Thyroid gland (tissue), 4 donors: ENCODE measurements at regions not wholly inside any gene's neighbourhood (a gene's known extent, or its start where the extent isn't known, plus 50 kb on each side); places are given as distances from the start of the nearest gene placed in this dataset.

Experiments used
- DNase-seq, 2 donors: peaks; one replicate each; pipeline ENCODE4 v3.0.0-alpha.2; 2019
- H3K27ac ChIP-seq, 3 donors: fragments of 200-600 bp; sonication (generic); 1 replicate in 2 of 3; 2 replicates in 1 of 3; pipeline ENCODE4 v1.5.1; 2016 to 2019; ENCODE audit warnings: mild to moderate bottlenecking in 1 of 3, moderate library complexity in 1 of 3
- H3K27me3 ChIP-seq: fragments of 200-600 bp; sonication (generic); one replicate; pipeline ENCODE4 v1.5.1; 2019
- H3K36me3 ChIP-seq, 2 donors: fragments of 200-600 bp; sonication (generic); one replicate each; pipeline ENCODE4 v1.5.1; 2016 to 2019
- H3K4me1 ChIP-seq, 2 donors: fragments of 200-600 bp; sonication (generic); one replicate each; pipeline ENCODE4 v1.5.1; 2017 to 2019
- H3K4me3 ChIP-seq, 3 donors: fragments of 200-600 bp; sonication (generic); replicated peaks in 1 of 3; 1 replicate in 2 of 3; 2 replicates in 1 of 3; pipeline ENCODE4 v1.5.1; 2016; ENCODE audit warnings: mild to moderate bottlenecking in 1 of 3
- H3K9me3 ChIP-seq: fragments of 200-600 bp; sonication (generic); one replicate; pipeline ENCODE4 v1.5.1; 2017
- POLR2A ChIP-seq, 2 donors: fragments of 450-650 bp; IDR thresholded peaks; one replicate each; pipeline ENCODE4 v1.6.1; 2017; ENCODE audit warnings: antibody characterized with exemption in 2 of 2, mild to moderate bottlenecking in 2 of 2, moderate library complexity in 1 of 2
- WGBS, 2 donors: methylation state at CpG; one replicate each; pipeline ENCODE4 v1.1.5; 2017; 5-methylcytosine and 5-hydroxymethylcytosine counted together
- intact Hi-C: fragments of 100-400 bp; cut with DNase I; formaldehyde crosslinking; loops from one replicate; pipeline ENCODE4 v1.15.1; 2023
- TF ChIP-seq, protein P1 (sequence below), 6 experiments: fragments of 200-600 bp in 3 of 6; fragments of 450-650 bp in 3 of 6; sonication (generic) in 3 of 6; IDR thresholded peaks; one replicate each; pipeline ENCODE4 v1.5.1; 2016 to 2019; ENCODE audit warnings: antibody characterized with exemption in 6 of 6, mild to moderate bottlenecking in 2 of 6, inconsistent platforms in 1 of 6, moderate library complexity in 1 of 6

DNA sequence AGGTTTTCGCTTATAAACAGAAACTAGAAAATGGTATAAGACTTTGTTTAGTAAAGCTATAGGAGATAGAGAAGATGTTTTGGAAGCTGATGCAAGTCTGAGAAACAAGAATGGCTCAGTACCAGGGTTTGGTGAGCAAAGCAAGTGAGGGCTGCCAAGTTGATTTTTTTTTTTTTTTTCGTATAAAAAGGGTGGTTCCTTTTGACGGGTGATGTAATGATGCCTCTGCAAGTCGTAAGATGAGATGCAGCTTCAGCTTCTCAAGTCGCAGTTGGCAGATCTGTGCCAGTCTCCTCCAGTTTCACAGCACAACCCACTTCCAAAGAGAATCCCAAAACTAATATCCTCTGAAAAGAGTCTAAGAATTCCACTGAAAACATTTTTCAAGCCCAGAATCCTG, 252.8 kb upstream of the CDH4 start:
- H3K27me3 ChIP-seq = no peaks in the 10 kb centered on the region

DNA sequence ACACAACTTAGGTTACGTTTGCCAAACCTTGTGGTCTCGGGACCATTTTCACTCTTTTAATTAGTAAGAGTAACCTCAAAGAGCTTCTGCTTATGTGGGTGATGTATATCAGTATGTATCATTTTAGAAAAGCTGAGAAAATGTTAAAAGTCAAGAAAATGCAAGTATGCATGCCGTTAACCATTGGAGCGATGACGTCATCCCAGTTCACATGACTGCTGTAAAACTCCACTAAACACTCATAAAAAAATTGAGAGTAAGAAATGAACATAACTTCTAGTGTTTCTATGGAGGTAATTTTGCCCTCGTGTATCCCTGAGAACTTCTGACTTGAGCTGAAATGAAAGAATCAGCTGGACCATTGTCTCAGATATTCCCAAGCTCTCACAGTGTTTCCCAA, 250.0 kb upstream of the CDH4 start:
- Histone ChIP-seq H3K4me3 (no peak overlapping the region), H3K9me3 (no peaks in the 10 kb centered on the region), H3K27me3 (no peaks in the 10 kb centered on the region), H3K36me3 (no peaks in the 10 kb centered on the region), H3K27ac (no peak overlapping the region), H3K4me1 (no peaks in the 10 kb centered on the region)
- WGBS, 2 donors = 80 to 88% methylated on average over 6 of the region's 6 CpGs
- intact Hi-C loops = no loop called here
- TF ChIP-seq POLR2A (IDR thresholded peaks at IDR 0.05) = no peak
- TF ChIP-seq, protein P1, sequence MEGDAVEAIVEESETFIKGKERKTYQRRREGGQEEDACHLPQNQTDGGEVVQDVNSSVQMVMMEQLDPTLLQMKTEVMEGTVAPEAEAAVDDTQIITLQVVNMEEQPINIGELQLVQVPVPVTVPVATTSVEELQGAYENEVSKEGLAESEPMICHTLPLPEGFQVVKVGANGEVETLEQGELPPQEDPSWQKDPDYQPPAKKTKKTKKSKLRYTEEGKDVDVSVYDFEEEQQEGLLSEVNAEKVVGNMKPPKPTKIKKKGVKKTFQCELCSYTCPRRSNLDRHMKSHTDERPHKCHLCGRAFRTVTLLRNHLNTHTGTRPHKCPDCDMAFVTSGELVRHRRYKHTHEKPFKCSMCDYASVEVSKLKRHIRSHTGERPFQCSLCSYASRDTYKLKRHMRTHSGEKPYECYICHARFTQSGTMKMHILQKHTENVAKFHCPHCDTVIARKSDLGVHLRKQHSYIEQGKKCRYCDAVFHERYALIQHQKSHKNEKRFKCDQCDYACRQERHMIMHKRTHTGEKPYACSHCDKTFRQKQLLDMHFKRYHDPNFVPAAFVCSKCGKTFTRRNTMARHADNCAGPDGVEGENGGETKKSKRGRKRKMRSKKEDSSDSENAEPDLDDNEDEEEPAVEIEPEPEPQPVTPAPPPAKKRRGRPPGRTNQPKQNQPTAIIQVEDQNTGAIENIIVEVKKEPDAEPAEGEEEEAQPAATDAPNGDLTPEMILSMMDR (IDR thresholded peaks at IDR 0.05) = no peak
- no peak for DNase-seq

More for the DNA sequence above, 252.8 kb upstream of the CDH4 start:
- Histone ChIP-seq H3K4me1 (no peaks in the 10 kb centered on the region), H3K36me3 (no peaks in the 10 kb centered on the region), H3K9me3 (no peaks in the 10 kb centered on the region), H3K27ac (no peak overlapping the region), H3K4me3 (no peak overlapping the region)
- TF ChIP-seq, protein P1 (IDR thresholded peaks at IDR 0.05) = no peak
- TF ChIP-seq POLR2A (IDR thresholded peaks at IDR 0.05) = no peak
- 69 to 72% methylated on average over 5 of the region's 5 CpGs for WGBS, 2 donors
- intact Hi-C loops = no loop called here
- no peak for DNase-seq

DNA sequence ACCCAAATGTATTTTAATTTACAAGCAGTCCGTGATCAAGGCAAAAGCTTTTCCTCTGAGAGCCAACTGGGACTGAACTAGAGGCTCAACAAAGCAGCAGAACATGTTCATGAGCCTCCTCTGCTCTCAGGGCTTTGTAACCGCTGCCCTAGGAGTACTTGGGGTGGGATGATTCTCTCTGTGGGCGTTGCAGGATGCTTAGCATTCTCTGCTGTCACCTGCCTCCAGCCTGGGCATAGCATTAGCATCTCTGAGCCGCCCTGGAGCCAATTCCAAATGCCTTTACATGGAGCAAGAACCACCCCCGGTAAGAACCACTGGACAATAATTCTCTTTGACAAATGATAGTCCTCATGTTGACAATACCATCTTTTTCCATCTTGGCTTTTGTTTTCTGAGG, 237.6 kb upstream of the CDH4 start:
- intact Hi-C loops = no loop called here
- no peaks in the 10 kb centered on the region for H3K36me3 ChIP-seq
- no peak overlapping the region for H3K4me3 ChIP-seq
- no peaks in the 10 kb centered on the region for H3K4me1 ChIP-seq
- no peak for DNase-seq
- TF ChIP-seq, protein P1 (IDR thresholded peaks at IDR 0.05) = no peak
- no peak for TF ChIP-seq POLR2A (IDR thresholded peaks at IDR 0.05)
- no peaks in the 10 kb centered on the region for H3K9me3 ChIP-seq
- 53 to 54% methylated on average over 5 of the region's 5 CpGs for WGBS, 2 donors
- H3K27me3 ChIP-seq = no peaks in the 10 kb centered on the region
- H3K27ac ChIP-seq = no peak overlapping the region

DNA sequence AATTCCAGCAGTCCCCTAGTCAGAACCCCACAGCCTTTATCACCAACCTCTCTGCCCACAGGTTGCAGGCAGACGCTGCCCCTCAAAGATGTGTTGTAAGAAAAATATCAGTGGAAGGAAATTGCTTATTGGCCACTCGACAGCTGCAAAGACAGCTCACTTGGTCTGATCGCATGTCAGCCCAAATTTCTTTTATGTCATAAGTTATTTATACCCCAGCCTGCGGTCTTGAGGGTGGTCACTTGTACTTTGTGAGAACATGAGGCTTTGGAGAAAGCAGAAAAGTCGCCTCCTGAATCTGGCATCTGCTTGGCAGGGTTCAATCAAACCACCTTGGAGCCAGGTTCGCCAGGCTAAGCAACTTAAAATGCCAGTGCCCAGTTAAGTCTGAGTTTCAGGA, 236.5 kb upstream of the CDH4 start:
- Histone ChIP-seq H3K36me3 (no peaks in the 10 kb centered on the region), H3K27me3 (no peaks in the 10 kb centered on the region), H3K4me3 (no peak overlapping the region), H3K9me3 (no peaks in the 10 kb centered on the region), H3K4me1 (no peaks in the 10 kb centered on the region), H3K27ac (no peak overlapping the region)
- no peak for DNase-seq
- TF ChIP-seq POLR2A (IDR thresholded peaks at IDR 0.05) = no peak
- TF ChIP-seq, protein P1 (IDR thresholded peaks at IDR 0.05) = no peak
- intact Hi-C loops = no loop called here
- WGBS, 2 donors = 70 to 74% methylated on average over 6 of the region's 6 CpGs

DNA sequence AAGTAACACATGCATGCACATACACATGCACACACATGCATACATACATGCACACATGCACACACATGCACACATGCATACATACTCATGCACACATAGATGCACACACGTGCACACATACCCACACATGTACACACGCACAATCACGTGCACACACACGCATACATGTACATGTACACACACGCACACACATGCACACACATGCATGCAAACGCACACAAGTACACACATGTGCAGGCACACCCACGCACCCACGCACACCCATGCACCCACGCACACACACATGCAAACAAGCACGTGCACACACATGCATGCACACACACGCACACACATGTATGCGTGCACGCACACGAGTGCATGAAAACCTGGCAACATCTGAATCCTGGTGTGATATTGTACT, 232.7 kb upstream of the CDH4 start:
- DNase-seq = no peak
- intact Hi-C loops = no loop called here
- Histone ChIP-seq H3K9me3 (no peaks in the 10 kb centered on the region), H3K27me3 (no peaks in the 10 kb centered on the region), H3K36me3 (no peaks in the 10 kb centered on the region), H3K4me1 (no peaks in the 10 kb centered on the region), H3K27ac (no peak overlapping the region), H3K4me3 (no peak overlapping the region)
- 92 to 93% methylated on average over 14 of the region's 14 CpGs for WGBS, 2 donors
- TF ChIP-seq, protein P1 (IDR thresholded peaks at IDR 0.05) = no peak
- TF ChIP-seq POLR2A (IDR thresholded peaks at IDR 0.05) = no peak
